ENCODE measurements at regions not wholly inside any gene's neighbourhood (a gene's known extent, or its start where the extent isn't known, plus 50 kb on each side); places are given as distances from the start of the nearest gene placed in this dataset.

DNA sequence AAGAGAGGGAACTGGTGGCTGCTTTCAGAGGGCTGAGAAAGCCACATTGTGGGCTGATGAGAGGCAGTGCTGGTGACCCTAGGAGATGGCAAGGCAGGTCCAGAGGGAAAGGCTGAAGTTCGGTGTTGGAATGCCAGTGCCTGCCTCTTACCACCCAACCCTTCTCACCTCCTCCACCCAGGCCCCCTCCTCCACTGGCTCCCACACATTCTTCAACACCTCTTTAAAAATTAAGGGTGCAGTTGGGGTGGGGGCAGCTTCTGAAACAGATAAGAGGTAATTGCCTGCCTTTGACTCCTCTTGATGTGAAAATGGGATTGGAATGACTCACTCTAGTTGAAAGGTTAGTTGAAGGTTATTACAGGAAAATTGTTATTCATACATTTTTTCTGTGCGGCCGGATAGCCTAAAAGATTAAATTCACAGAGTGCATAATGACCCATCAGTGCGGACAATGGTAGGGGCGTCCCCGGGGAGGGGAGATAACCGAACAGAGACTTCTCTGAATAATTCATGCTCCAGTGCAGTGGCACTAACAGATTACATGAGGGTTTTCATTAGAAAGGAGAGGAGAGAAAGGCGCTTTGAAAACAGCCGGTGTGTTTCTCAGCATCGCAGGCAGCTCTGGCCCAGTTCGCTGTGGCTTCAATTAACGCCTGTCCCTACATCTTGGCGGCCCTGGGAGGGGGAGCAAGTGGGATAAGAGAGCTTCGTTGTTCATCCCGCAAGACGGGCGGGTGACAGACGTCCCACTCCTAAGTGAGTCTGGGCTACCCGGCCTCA, 212.4 kb downstream of the TLE3 start:
- Histone ChIP-seq H3K27me3 (ENCODE audit: control insufficient read depth in 1 of 2, insufficient read depth in 2 of 2, low read length in 2 of 2) (peaks cover 3 to 13% of the 10 kb centered on the region in 2 donors), H3K4me1 (ENCODE audit: control insufficient read depth, insufficient read depth, low read length) (peaks cover 5% of the 10 kb centered on the region), H3K27ac (ENCODE audit: low read length) (no peak overlapping the region), H3K36me3 (ENCODE audit: control insufficient read depth in 2 of 2, insufficient read depth in 2 of 2, low read length in 2 of 2) (no peaks in the 10 kb centered on the region), H3K9me3 (ENCODE audit: control insufficient read depth in 2 of 2, low read length in 2 of 2) (peaks cover 0 to 3% of the 10 kb centered on the region in 2 donors), H3K9ac (ENCODE audit: low read length in 2 of 2) (no peak overlapping the region), H3K4me3 (ENCODE audit: low read length in 2 of 2) (no peak overlapping the region)

DNA sequence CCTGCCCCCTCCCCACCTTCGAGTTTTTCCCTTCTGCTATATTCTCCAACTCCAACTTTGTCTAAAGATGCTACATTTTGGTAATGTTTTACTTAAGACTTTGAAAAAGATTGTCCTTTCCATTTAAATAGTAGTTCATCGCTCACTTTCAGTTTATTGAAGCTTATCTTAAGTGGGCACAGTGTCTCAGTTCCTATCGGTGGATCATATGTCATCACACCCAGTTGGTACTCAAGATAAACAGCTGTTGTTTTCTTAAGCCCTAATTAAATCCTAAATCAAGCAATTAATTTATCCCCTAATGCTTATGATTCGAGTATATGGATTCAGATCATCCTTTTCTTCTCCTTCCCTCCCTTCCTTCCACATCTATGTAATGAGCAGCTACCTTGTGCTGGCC, 210.7 kb downstream of the TLE3 start:
- Histone ChIP-seq H3K4me1 (ENCODE audit: control insufficient read depth, insufficient read depth, low read length) (no peaks in the 10 kb centered on the region), H3K36me3 (ENCODE audit: control insufficient read depth in 2 of 2, insufficient read depth in 2 of 2, low read length in 2 of 2) (no peaks in the 10 kb centered on the region), H3K9ac (ENCODE audit: low read length in 2 of 2) (no peak overlapping the region), H3K4me3 (ENCODE audit: low read length in 2 of 2) (no peak overlapping the region), H3K9me3 (ENCODE audit: control insufficient read depth in 2 of 2, low read length in 2 of 2) (peaks cover 0 to 6% of the 10 kb centered on the region in 2 donors), H3K27ac (ENCODE audit: low read length) (no peak overlapping the region), H3K27me3 (ENCODE audit: control insufficient read depth in 1 of 2, insufficient read depth in 2 of 2, low read length in 2 of 2) (peaks cover 3 to 8% of the 10 kb centered on the region in 2 donors)

DNA sequence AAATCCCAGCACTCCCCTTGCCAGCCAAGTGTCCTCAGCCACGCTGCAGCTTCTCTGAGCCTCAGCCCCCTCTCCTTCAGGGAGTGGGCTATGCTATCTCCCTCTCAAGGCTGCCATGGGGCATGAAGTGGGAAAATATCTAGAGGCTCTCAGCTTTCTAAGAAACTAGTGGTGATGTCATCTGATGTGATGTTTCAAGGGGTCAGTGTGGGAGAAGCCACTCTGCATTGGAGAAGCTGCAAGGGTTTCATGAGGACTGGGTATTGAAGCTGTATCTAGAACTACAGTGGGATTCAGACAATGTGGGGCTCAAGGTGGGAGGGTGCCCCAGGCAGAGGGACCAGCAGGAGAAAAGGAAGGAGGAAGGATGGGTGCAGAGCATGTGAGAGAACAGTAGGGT, 210.2 kb downstream of the TLE3 start:
- H3K27me3 ChIP-seq (ENCODE audit: control insufficient read depth in 1 of 2, insufficient read depth in 2 of 2, low read length in 2 of 2): peaks cover 3 to 8% of the 10 kb centered on the region in 2 donors
- H3K9ac ChIP-seq (ENCODE audit: low read length in 2 of 2): no peak overlapping the region
- H3K4me1 ChIP-seq (ENCODE audit: control insufficient read depth, insufficient read depth, low read length): no peaks in the 10 kb centered on the region
- no peak overlapping the region for H3K4me3 ChIP-seq (ENCODE audit: low read length in 2 of 2)
- H3K27ac ChIP-seq (ENCODE audit: low read length): no peak overlapping the region
- no peaks in the 10 kb centered on the region for H3K36me3 ChIP-seq (ENCODE audit: control insufficient read depth in 2 of 2, insufficient read depth in 2 of 2, low read length in 2 of 2)
- peaks cover 0 to 6% of the 10 kb centered on the region in 2 donors for H3K9me3 ChIP-seq (ENCODE audit: control insufficient read depth in 2 of 2, low read length in 2 of 2)

DNA sequence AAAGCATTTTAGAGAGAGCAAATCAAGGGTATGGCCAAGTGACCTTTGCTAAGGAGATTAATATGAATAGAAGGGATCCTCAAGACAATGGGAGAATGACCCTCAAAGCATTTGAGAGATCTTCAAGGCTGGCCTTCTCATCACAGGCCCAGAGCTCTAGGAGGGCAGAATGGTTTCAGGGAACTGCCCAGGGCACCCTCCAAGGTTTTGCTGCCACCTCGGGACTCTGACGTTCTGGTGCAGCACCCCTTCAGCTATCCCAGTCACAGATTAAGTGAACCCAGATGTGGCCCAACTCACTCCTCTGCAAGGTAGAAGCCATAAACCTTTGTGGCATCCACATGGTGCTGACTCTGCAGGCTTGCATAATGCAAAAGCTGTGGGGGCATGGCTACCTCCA, 209.3 kb downstream of the TLE3 start:
- H3K9ac ChIP-seq (ENCODE audit: low read length in 2 of 2): no peak overlapping the region
- H3K27ac ChIP-seq (ENCODE audit: low read length): no peak overlapping the region
- no peaks in the 10 kb centered on the region for H3K4me1 ChIP-seq (ENCODE audit: control insufficient read depth, insufficient read depth, low read length)
- no peaks in the 10 kb centered on the region for H3K36me3 ChIP-seq (ENCODE audit: control insufficient read depth in 2 of 2, insufficient read depth in 2 of 2, low read length in 2 of 2)
- H3K9me3 ChIP-seq (ENCODE audit: control insufficient read depth in 2 of 2, low read length in 2 of 2): peaks cover 0 to 5% of the 10 kb centered on the region in 2 donors
- H3K27me3 ChIP-seq (ENCODE audit: control insufficient read depth in 1 of 2, insufficient read depth in 2 of 2, low read length in 2 of 2): peaks cover 0 to 6% of the 10 kb centered on the region in 2 donors
- H3K4me3 ChIP-seq (ENCODE audit: low read length in 2 of 2): no peak overlapping the region

DNA sequence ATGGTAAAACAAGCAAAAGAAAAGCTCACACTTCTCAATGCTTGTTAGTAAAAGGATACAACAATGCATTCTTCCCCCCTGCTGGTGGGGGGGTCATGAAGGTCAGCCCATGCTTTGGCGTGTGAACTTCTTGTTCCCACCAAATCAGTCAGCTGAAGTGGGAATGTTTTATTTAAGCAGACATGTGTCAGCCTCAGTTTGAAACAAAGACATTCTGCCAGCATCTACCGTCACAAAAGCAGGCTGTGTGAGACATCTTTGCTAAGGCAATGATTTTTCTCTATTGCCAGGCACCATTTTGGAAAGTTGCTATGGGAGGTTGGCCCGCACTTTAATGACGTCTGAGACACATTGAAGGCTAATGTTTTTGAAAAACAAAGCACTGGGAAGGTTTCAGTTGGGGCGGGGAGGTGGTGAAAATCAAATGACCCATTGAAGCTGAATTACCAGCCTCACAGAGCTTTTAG, 206.6 kb downstream of the TLE3 start:
- Histone ChIP-seq H3K27me3 (ENCODE audit: control insufficient read depth in 1 of 2, insufficient read depth in 2 of 2, low read length in 2 of 2) (peaks cover 0 to 11% of the 10 kb centered on the region in 2 donors), H3K27ac (ENCODE audit: low read length) (no peak overlapping the region), H3K9me3 (ENCODE audit: control insufficient read depth in 2 of 2, low read length in 2 of 2) (peaks cover 0 to 4% of the 10 kb centered on the region in 2 donors), H3K9ac (ENCODE audit: low read length in 2 of 2) (no peak overlapping the region), H3K4me3 (ENCODE audit: low read length in 2 of 2) (no peak overlapping the region), H3K4me1 (ENCODE audit: control insufficient read depth, insufficient read depth, low read length) (no peaks in the 10 kb centered on the region), H3K36me3 (ENCODE audit: control insufficient read depth in 2 of 2, insufficient read depth in 2 of 2, low read length in 2 of 2) (no peaks in the 10 kb centered on the region)

DNA sequence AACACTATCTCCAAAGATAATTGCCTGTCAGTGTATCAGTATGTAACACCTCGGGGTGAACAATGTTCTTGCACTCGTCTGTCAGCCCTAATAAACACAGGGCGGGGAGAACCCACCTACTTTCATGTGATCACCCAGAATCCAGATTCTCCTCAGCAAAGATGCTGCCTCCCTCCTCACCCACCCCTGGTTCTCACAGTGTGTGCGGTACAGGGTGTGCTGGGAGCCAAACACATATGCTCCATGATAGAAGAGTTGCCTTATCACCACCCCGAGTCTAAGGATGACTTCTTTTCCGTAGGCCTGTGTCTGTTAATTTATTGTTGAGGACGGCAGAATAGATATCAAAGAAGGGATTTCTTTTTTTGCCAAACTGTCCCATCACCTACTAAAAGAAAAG, 206.1 kb downstream of the TLE3 start:
- Histone ChIP-seq H3K9ac (ENCODE audit: low read length in 2 of 2) (no peak overlapping the region), H3K9me3 (ENCODE audit: control insufficient read depth in 2 of 2, low read length in 2 of 2) (peaks cover 0 to 4% of the 10 kb centered on the region in 2 donors), H3K27ac (ENCODE audit: low read length) (no peak overlapping the region), H3K4me1 (ENCODE audit: control insufficient read depth, insufficient read depth, low read length) (no peaks in the 10 kb centered on the region), H3K36me3 (ENCODE audit: control insufficient read depth in 2 of 2, insufficient read depth in 2 of 2, low read length in 2 of 2) (no peaks in the 10 kb centered on the region), H3K4me3 (ENCODE audit: low read length in 2 of 2) (no peak overlapping the region), H3K27me3 (ENCODE audit: control insufficient read depth in 1 of 2, insufficient read depth in 2 of 2, low read length in 2 of 2) (peaks cover 0 to 7% of the 10 kb centered on the region in 2 donors)

DNA sequence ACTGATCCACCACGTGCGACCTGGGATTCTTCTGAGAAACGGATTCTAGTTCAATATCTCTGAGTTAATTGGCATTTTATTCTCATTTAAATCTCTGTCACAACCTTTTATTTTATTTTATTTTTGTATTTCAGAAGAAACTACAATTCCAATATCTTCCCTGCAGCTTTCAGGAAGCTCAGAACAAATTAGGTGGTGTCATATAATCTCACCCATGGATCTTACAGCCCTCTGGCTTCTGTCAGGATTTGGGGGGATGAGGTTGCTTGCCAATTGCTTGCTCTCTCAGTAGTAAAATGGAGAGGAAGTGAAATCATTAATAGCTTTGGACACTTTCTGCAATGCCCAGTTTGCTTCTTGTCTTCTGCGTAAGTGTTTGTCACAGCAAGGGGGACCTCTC, 205.4 kb downstream of the TLE3 start:
- Histone ChIP-seq H3K9me3 (ENCODE audit: control insufficient read depth in 2 of 2, low read length in 2 of 2) (peaks cover 0 to 4% of the 10 kb centered on the region in 2 donors), H3K4me1 (ENCODE audit: control insufficient read depth, insufficient read depth, low read length) (no peaks in the 10 kb centered on the region), H3K4me3 (ENCODE audit: low read length in 2 of 2) (no peak overlapping the region), H3K27me3 (ENCODE audit: control insufficient read depth in 1 of 2, insufficient read depth in 2 of 2, low read length in 2 of 2) (peaks cover 0 to 7% of the 10 kb centered on the region in 2 donors), H3K36me3 (ENCODE audit: control insufficient read depth in 2 of 2, insufficient read depth in 2 of 2, low read length in 2 of 2) (no peaks in the 10 kb centered on the region), H3K27ac (ENCODE audit: low read length) (no peak overlapping the region), H3K9ac (ENCODE audit: low read length in 2 of 2) (no peak overlapping the region)

DNA sequence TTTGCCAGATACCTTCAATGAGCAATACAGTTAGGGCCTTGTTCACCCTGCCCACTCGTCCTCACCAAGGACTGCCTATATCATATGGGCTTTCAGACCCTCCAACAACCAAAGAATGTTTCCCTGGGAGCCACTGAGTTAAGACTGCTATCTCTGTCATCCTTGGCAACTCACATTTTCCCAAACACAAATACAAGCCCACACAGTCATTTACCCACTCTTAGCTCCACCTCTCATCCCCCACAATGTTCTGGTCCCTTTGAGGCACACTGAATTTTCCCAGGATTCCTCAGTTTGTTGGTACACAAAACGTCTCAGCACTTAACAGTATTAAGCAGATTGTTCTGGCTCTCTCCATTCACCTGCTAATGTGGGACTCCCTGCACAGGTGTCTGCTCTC, 204.6 kb downstream of the TLE3 start:
- H3K27ac ChIP-seq (ENCODE audit: low read length): no peak overlapping the region
- peaks cover 0 to 7% of the 10 kb centered on the region in 2 donors for H3K27me3 ChIP-seq (ENCODE audit: control insufficient read depth in 1 of 2, insufficient read depth in 2 of 2, low read length in 2 of 2)

DNA sequence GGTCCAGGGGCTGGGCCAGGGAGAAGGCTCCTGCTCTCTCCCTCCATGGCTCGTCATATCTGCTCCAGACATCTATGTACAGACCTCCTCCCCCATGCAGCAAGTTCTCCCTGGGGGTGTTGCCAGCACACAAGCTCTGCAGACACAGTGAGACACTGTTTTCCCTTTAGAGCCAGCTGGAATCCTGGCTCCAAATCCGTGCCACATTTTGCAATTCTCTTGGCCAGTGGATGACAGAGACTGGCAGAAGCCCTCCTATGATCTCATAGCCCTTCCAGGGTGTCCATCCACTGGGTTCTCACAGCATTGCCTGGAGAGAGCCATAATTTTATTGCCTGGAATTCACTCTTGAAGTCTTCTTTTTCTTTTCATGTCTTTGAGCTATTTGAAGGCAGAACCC, 203.9 kb downstream of the TLE3 start:
- peaks cover 0 to 4% of the 10 kb centered on the region in 2 donors for H3K9me3 ChIP-seq (ENCODE audit: control insufficient read depth in 2 of 2, low read length in 2 of 2)
- no peaks in the 10 kb centered on the region for H3K4me1 ChIP-seq (ENCODE audit: control insufficient read depth, insufficient read depth, low read length)
- H3K4me3 ChIP-seq (ENCODE audit: low read length in 2 of 2): no peak overlapping the region
- no peak overlapping the region for H3K27ac ChIP-seq (ENCODE audit: low read length)
- H3K27me3 ChIP-seq (ENCODE audit: control insufficient read depth in 1 of 2, insufficient read depth in 2 of 2, low read length in 2 of 2): peaks cover 0 to 7% of the 10 kb centered on the region in 2 donors
- H3K9ac ChIP-seq (ENCODE audit: low read length in 2 of 2): no peak overlapping the region
- H3K36me3 ChIP-seq (ENCODE audit: control insufficient read depth in 2 of 2, insufficient read depth in 2 of 2, low read length in 2 of 2): no peaks in the 10 kb centered on the region

More for the DNA sequence above, 204.6 kb downstream of the TLE3 start:
- no peak overlapping the region for H3K9ac ChIP-seq (ENCODE audit: low read length in 2 of 2)
- no peak overlapping the region for H3K4me3 ChIP-seq (ENCODE audit: low read length in 2 of 2)
- no peaks in the 10 kb centered on the region for H3K36me3 ChIP-seq (ENCODE audit: control insufficient read depth in 2 of 2, insufficient read depth in 2 of 2, low read length in 2 of 2)
- H3K9me3 ChIP-seq (ENCODE audit: control insufficient read depth in 2 of 2, low read length in 2 of 2): peaks cover 0 to 4% of the 10 kb centered on the region in 2 donors
- no peaks in the 10 kb centered on the region for H3K4me1 ChIP-seq (ENCODE audit: control insufficient read depth, insufficient read depth, low read length)

DNA sequence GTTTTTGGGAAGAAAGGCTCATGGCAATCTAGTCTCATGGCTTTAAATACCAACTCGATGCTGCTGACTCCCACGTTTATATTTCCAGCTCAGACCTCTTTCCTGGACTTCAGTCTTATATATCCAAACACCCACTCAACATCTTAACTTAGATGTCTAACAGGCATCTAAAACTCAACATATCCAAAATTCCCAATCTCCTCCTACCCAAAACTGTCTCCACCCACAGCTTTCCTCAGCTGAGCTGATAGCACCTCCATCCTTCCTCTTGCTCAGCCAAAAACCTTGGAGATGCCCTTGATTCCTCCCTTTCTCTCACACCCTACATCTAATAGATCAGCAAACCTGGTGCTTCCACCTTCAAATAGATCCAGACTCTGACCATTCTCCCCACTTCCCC, 202.5 kb downstream of the TLE3 start:
- Histone ChIP-seq H3K9ac (ENCODE audit: low read length in 2 of 2) (no peak overlapping the region), H3K4me1 (ENCODE audit: control insufficient read depth, insufficient read depth, low read length) (no peaks in the 10 kb centered on the region), H3K27me3 (ENCODE audit: control insufficient read depth in 1 of 2, insufficient read depth in 2 of 2, low read length in 2 of 2) (peaks cover 0 to 7% of the 10 kb centered on the region in 2 donors), H3K4me3 (ENCODE audit: low read length in 2 of 2) (no peak overlapping the region), H3K9me3 (ENCODE audit: control insufficient read depth in 2 of 2, low read length in 2 of 2) (peaks cover 0 to 4% of the 10 kb centered on the region in 2 donors), H3K36me3 (ENCODE audit: control insufficient read depth in 2 of 2, insufficient read depth in 2 of 2, low read length in 2 of 2) (no peaks in the 10 kb centered on the region), H3K27ac (ENCODE audit: low read length) (no peak overlapping the region)

DNA sequence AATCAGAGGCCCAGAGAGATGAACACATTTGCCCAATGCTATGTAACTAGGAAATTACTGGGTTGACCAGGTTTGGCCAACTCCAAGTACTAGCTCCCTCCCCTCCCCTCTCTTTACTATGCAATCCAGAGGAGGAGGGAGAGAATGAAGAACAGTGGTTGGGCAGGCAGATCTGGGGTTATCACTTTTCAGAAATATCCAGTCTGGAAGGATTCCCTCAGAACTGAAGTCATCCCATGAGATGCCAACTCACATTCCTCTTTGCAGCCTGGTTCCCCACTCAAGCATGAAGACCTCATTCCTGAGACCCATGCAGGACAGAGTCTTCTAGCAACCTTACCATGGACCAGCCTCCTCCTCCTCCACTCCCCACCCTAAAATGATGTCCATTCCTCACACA, 201.1 kb downstream of the TLE3 start:
- Histone ChIP-seq H3K27ac (ENCODE audit: low read length) (no peak overlapping the region), H3K9me3 (ENCODE audit: control insufficient read depth in 2 of 2, low read length in 2 of 2) (no peaks in the 10 kb centered on the region), H3K36me3 (ENCODE audit: control insufficient read depth in 2 of 2, insufficient read depth in 2 of 2, low read length in 2 of 2) (no peaks in the 10 kb centered on the region), H3K4me1 (ENCODE audit: control insufficient read depth, insufficient read depth, low read length) (no peaks in the 10 kb centered on the region), H3K9ac (ENCODE audit: low read length in 2 of 2) (no peak overlapping the region), H3K4me3 (ENCODE audit: low read length in 2 of 2) (no peak overlapping the region), H3K27me3 (ENCODE audit: control insufficient read depth in 1 of 2, insufficient read depth in 2 of 2, low read length in 2 of 2) (peaks cover 0 to 7% of the 10 kb centered on the region in 2 donors)

All from stomach smooth muscle (tissue), 2 donors.